D721Med (cell line): ENCODE measurements at regions not wholly inside any gene's neighbourhood (a gene's known extent, or its start where the extent isn't known, plus 50 kb on each side); places are given as distances from the start of the nearest gene placed in this dataset.

Experiments
- DNase-seq: peaks from one replicate; pipeline ENCODE4 v3.0.0; 2011; ENCODE audit warnings: low spot score; ENCODE audit not compliant: insufficient read length
- FAIRE-seq: peaks from 2 replicates; lab custom pipeline; 2011; peaks lifted over from hg19 to GRCh38; lab: Jason Lieb, UNC
- TF ChIP-seq, protein P1 (sequence below): IDR thresholded peaks from 2 replicates; pipeline ENCODE4 v1.5.1; 2012; ENCODE audit warnings: mild to moderate bottlenecking, control low read depth; ENCODE audit not compliant: insufficient read depth; ENCODE audit errors: missing control alignments

DNA sequence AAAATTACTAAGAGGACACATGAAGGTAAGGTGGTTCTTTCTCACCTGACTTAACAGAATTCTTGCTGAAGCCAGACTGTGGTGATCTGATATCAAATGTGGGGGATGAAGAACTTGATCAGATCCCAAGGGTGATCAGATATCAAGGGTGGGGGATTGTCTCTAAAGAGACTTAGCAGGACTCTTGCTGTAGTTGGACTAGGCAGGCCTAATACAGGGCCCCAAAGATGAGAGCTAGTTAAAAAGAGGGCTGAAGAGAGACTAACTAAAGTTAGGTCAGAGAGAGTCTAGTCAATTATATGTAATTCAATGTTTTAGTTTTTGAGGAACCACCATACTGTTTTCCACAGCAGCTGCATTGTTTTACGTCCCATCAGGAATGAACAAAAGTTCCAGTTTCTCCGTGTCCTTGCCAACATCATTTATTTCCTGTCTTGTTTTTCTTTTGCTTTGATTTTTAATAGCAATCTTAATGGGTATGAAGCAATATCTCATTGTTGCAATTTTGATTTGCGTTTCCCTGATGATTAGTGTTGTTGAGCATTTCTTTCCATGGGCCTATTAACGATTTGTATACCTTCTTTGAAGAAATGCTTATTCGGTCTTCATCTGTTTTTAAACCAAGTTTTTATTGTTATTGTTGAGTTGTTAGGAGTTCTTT is 77.6 kb upstream of the ALDH1A1 start:
- TF ChIP-seq, protein P1, sequence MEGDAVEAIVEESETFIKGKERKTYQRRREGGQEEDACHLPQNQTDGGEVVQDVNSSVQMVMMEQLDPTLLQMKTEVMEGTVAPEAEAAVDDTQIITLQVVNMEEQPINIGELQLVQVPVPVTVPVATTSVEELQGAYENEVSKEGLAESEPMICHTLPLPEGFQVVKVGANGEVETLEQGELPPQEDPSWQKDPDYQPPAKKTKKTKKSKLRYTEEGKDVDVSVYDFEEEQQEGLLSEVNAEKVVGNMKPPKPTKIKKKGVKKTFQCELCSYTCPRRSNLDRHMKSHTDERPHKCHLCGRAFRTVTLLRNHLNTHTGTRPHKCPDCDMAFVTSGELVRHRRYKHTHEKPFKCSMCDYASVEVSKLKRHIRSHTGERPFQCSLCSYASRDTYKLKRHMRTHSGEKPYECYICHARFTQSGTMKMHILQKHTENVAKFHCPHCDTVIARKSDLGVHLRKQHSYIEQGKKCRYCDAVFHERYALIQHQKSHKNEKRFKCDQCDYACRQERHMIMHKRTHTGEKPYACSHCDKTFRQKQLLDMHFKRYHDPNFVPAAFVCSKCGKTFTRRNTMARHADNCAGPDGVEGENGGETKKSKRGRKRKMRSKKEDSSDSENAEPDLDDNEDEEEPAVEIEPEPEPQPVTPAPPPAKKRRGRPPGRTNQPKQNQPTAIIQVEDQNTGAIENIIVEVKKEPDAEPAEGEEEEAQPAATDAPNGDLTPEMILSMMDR, result no peak
- DNase-seq (no peak), FAIRE-seq (no peak)

GRCh38 chr9:73029346-73029745 is 76.5 kb upstream of the ALDH1A1 start:
- TF ChIP-seq, protein P1, result no peak
- FAIRE-seq, result no peak
- no peak for DNase-seq

- TF ChIP-seq, protein P1, result no peak
- FAIRE-seq (no peak), DNase-seq (no peak)
These were observed 73.5 kb upstream of the ALDH1A1 start for GRCh38 chr9:73026375-73026774.

GRCh38 chr9:73024601-73025034 is 71.8 kb upstream of the ALDH1A1 start:
- FAIRE-seq (no peak), DNase-seq (no peak)
- TF ChIP-seq, protein P1, result no peak

DNA sequence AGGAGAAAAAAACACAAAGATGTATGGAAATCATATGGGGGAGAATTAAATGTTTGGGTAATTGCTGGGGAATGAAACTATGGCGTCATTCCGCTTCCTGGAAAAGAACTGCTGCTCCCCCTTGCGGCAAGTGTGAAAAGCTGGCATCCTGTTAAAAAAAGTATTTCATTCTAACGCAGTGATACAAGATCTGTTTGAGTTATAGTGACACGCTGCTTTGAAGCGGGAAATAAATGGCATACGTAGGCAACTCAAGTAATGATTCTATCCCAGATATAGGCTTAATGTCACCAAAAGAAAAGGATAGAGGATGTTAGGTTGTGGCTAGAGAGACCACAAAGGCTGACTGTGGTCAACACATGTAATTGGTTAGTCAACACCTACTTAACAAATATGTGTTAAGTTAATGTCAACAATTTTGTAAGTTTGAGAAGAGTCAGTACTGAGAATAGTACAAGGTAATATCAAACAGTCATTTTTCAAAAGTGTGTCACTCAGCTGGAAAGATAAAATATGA is 70.2 kb upstream of the ALDH1A1 start:
- DNase-seq, result no peak
- FAIRE-seq, result peak; percentile 87
- TF ChIP-seq, protein P1, result peak; percentile 64

DNA sequence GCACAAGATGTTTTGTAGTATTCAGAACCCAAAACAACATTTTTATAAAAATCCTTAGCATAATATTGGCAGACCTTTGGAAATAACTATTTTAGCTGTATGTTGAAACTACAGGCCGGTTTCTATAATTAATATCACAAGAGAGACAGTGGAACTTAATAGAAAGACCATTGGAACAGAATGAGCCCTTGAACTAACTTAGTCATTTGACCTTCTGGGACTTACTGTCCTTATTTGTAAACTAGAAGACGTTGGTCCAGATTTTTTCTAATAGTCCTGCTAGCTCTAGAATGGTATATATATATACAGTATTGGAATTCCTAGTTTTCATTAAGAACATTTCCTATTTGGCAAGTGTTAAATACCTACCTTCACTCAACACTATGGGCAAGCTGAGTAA is 69.5 kb upstream of the ALDH1A1 start:
- FAIRE-seq (no peak), DNase-seq (no peak)
- TF ChIP-seq, protein P1, result no peak

DNA sequence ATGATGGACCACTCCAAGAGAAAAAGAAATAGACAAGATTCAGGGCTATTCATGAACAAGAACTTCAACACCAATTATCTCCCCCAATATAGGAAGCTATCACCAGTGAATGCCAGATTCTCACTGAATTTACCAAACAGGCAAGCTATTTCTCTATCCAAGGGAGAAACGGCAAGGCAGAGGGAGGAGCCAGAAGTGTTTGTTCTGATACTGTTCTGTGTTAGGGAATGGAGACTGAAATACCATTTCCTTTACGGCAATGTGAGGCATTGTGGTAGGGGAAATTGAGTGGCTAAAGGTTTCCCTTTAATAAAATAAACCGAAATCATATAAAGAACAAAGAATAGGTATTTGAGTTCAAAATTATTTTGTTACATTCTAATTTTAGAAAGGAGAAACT is 68.0 kb upstream of the ALDH1A1 start:
- FAIRE-seq (no peak), DNase-seq (no peak)
- TF ChIP-seq, protein P1, result no peak
